K562 (cell line): ENCODE measurements at regions not wholly inside any gene's neighbourhood (a gene's known extent, or its start where the extent isn't known, plus 50 kb on each side); places are given as distances from the start of the nearest gene placed in this dataset.

Experiments used
- ARID1B ChIP-seq: fragments of 450-650 bp; IDR thresholded peaks from 2 replicates; pipeline ENCODE4 v1.6.1; 2016; ENCODE audit warnings: antibody characterized with exemption, mild to moderate bottlenecking, inconsistent platforms
- CBX5 ChIP-seq: IDR thresholded peaks from 2 replicates; pipeline ENCODE4 v1.6.1; 2014; ENCODE audit warnings: low read depth, borderline replicate concordance
- CTCF ChIP-seq, 3 experiments: IDR thresholded peaks in 2 of 3; conservative IDR thresholded peaks in 1 of 3; 2 replicates each; pipeline ENCODE4 v1.5.1; 2011 to 2012; ENCODE audit warnings: low read length in 3 of 3, mild to moderate bottlenecking in 3 of 3, control low read depth in 2 of 3, improper control_type of control experiment in 1 of 3, inconsistent platforms in 1 of 3, low read depth in 1 of 3, mixed read lengths in 1 of 3, moderate library complexity in 1 of 3; ENCODE audit not compliant: insufficient read depth in 2 of 3
- EGR1 ChIP-seq: fragments of 450-650 bp; conservative IDR thresholded peaks from 2 replicates; pipeline ENCODE4 v1.6.1; 2017; ENCODE audit warnings: mild to moderate bottlenecking
- ELK1 ChIP-seq: sonication (generic); formaldehyde crosslinking; IDR thresholded peaks from 2 replicates; pipeline ENCODE4 v1.8.1; 2022; ENCODE audit warnings: missing genetic modification reagents
- EP300 ChIP-seq: IDR thresholded peaks from 2 replicates; pipeline ENCODE4 v1.6.1; 2012; ENCODE audit warnings: low read length, improper control_type of control experiment
- FOS ChIP-seq: IDR thresholded peaks from 3 replicates; pipeline ENCODE4 v1.6.1; 2011; ENCODE audit not compliant: insufficient read length; ENCODE audit errors: extremely low read depth
- GABPA ChIP-seq: fragments of 200-800 bp; sonication (Bioruptor generic); conservative IDR thresholded peaks from 2 replicates; pipeline ENCODE4 v1.6.1; 2016; ENCODE audit warnings: low read depth, missing genetic modification characterization, missing compliant biosample characterization
- NR2F6 ChIP-seq: fragments of 450-650 bp; formaldehyde crosslinking; IDR thresholded peaks from 2 replicates; pipeline ENCODE4 v1.4.0; 2020; ENCODE audit warnings: mild to moderate bottlenecking
- POLR2AphosphoS5 ChIP-seq: IDR thresholded peaks from 2 replicates; pipeline ENCODE4 v1.6.1; 2011; ENCODE audit warnings: mild to moderate bottlenecking, low read depth, low read length, moderate library complexity; ENCODE audit not compliant: control insufficient read depth, insufficient read depth
- SRSF9 ChIP-seq: fragments of 200-400 bp; formaldehyde crosslinking; IDR thresholded peaks from 2 replicates; pipeline ENCODE4 v1.6.1; 2017; ENCODE audit warnings: low read depth, low read length, borderline replicate concordance
- ZKSCAN1 ChIP-seq: fragments of 150-350 bp; IDR thresholded peaks from 2 replicates; pipeline ENCODE4 v1.6.1; 2016; ENCODE audit warnings: low read depth, low read length
- ZNF124 ChIP-seq: sonication (generic); formaldehyde crosslinking; IDR thresholded peaks from 2 replicates; pipeline ENCODE4 v1.8.1; 2022; ENCODE audit warnings: missing genetic modification reagents

GRCh38 chr7:80284855-80285254 lies 150.2 kb downstream of the GNAI1 start:
- TF ChIP-seq SRSF9 (no peak), CBX5 (no peak), EGR1 (no peak), NR2F6 (CRISPR knock-in tag) (no peak), ZKSCAN1 (no peak), ELK1 (CRISPR knock-in tag) (no peak), EP300 (no peak), POLR2AphosphoS5 (no peak), ZNF124 (CRISPR knock-in tag) (no peak), GABPA (tag) (no peak), FOS (no peak), ARID1B (no peak), CTCF (IDR thresholded peaks at IDR 0.05 in 2 of 3, conservative IDR thresholded peaks at IDR 0.05 in 1 of 3; ENCODE audit: insufficient read depth in 2 of 3, low read depth in 1 of 3, low read length in 3 of 3) (no peak)
